CD4-positive, alpha-beta T cell (primary cell): ENCODE measurements at regions not wholly inside any gene's neighbourhood (a gene's known extent, or its start where the extent isn't known, plus 50 kb on each side); places are given as distances from the start of the nearest gene placed in this dataset.

Source experiments
- ATAC-seq: fragments of 200-7000 bp; cut with Tn5 transposase; one replicate; pipeline ENCODE4 v1.10.0; 2022; ENCODE audit warnings: mild to moderate bottlenecking; ENCODE audit not compliant: poor library complexity
- CTCF ChIA-PET: fragments of 350-600 bp; sonication (Branson Sonifier 250); formaldehyde crosslinking; loops from one replicate; lab custom pipeline; 2021; ENCODE audit warnings: antibody characterized with exemption, inconsistent platforms; lab: Charles Lee
- POLR2A ChIA-PET: fragments of 350-600 bp; sonication (Branson Sonifier 250); formaldehyde crosslinking; loops from one replicate; lab custom pipeline; 2021; ENCODE audit warnings: antibody characterized with exemption, inconsistent platforms; lab: Charles Lee
- DNase-seq, 14 experiments: peaks; one replicate each; pipeline ENCODE4 v3.0.0-alpha.2; 2013 to 2020; ENCODE audit warnings: mixed read lengths in 2 of 14
- H3K27ac ChIP-seq, 2 donors: one replicate each; pipeline versions ENCODE4 v1.5.1 to v1.7.0; 2013; ENCODE audit warnings: low read length in 2 of 2, low read depth in 1 of 2, mild to moderate bottlenecking in 1 of 2
- H3K27me3 ChIP-seq, 2 experiments: 1 replicate in 1 of 2; 2 replicates in 1 of 2; pipeline versions ENCODE4 v1.6.1 to v1.7.0; 2013; ENCODE audit warnings: low read length in 2 of 2, control low read depth in 1 of 2, mild to moderate bottlenecking in 1 of 2, moderate library complexity in 1 of 2; ENCODE audit not compliant: insufficient read depth in 2 of 2, control insufficient read depth in 1 of 2
- H3K36me3 ChIP-seq: one replicate; pipeline ENCODE4 v1.6.1; 2013; ENCODE audit warnings: low read length, control low read depth; ENCODE audit not compliant: insufficient read depth
- H3K4me1 ChIP-seq: one replicate; pipeline ENCODE4 v1.6.1; 2013; ENCODE audit warnings: low read length, control low read depth; ENCODE audit not compliant: insufficient read depth
- H3K4me3 ChIP-seq: one replicate; pipeline ENCODE4 v1.5.1; 2013; ENCODE audit warnings: mild to moderate bottlenecking, low read length, moderate library complexity
- H3K9me3 ChIP-seq, 2 experiments: 1 replicate in 1 of 2; 2 replicates in 1 of 2; pipeline versions ENCODE4 v1.6.1 to v1.7.0; 2013; ENCODE audit warnings: low read length in 2 of 2, mild to moderate bottlenecking in 2 of 2, control low read depth in 1 of 2, moderate library complexity in 1 of 2; ENCODE audit not compliant: control insufficient read depth in 1 of 2, insufficient read depth in 1 of 2
- H3K27ac Mint-ChIP-seq: one replicate; pipeline ENCODE4 v1.8.0; 2020; ENCODE audit warnings: mixed read lengths
- H3K27me3 Mint-ChIP-seq: one replicate; pipeline ENCODE4 v1.8.0; 2021; ENCODE audit warnings: mixed read lengths
- H3K36me3 Mint-ChIP-seq: one replicate; pipeline ENCODE4 v1.8.0; 2021; ENCODE audit warnings: low read depth, mixed read lengths
- H3K4me1 Mint-ChIP-seq: one replicate; pipeline ENCODE4 v1.8.0; 2021; ENCODE audit warnings: low read depth, mixed read lengths
- H3K4me3 Mint-ChIP-seq: one replicate; pipeline ENCODE4 v1.8.0; 2020; ENCODE audit warnings: mild to moderate bottlenecking, mixed read lengths
- H3K9me3 Mint-ChIP-seq: one replicate; pipeline ENCODE4 v1.8.0; 2020; ENCODE audit warnings: mixed read lengths
- intact Hi-C, 2 experiments: fragments of 100-400 bp; cut with DNase I in 1 of 2; cut with micrococcal nuclease in 1 of 2; formaldehyde crosslinking; loops; one replicate each; pipeline versions ENCODE4 v1.15.1 to v1.9.0; 2023 to 2025; cut with DNase I, micrococcal nuclease
- TF ChIP-seq, protein P1 (sequence below): fragments of 200-600 bp; IDR thresholded peaks from one replicate; pipeline ENCODE4 v1.8.0; 2022; ENCODE audit warnings: antibody characterized with exemption, mild to moderate bottlenecking

DNA sequence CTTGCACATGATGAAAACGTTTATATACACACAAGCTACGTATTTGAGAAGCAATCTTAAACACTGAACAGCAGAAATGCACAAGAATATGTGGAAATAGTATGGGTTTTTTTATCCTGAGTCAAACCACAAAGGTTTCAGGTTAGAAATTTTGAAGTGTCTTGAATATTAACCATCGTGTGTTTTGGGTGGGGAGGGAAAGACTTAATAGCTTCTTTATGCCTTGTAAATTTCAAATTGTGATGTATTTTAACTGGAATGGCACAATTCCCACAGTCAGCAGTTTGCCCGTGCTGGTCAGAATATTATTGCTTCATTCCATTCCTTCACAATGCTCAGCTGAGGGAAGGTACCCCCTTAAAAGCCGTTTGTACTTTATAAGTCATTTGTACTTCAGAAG is 67.4 kb upstream of the WDR1 start:
- no peak for ATAC-seq

GRCh38 chr4:10183462-10183861 is 66.9 kb upstream of the WDR1 start:
- Histone ChIP-seq H3K36me3 (no peaks in the 10 kb centered on the region), H3K27ac (no peak overlapping the region), H3K27me3 (no peaks in the 10 kb centered on the region), H3K4me3 (no peak overlapping the region), H3K4me1 (peaks cover 15% of the 10 kb centered on the region), H3K9me3 (no peaks in the 10 kb centered on the region)
- intact Hi-C loops = no loop called here
- DNase-seq = peak in 1 of 14 experiments; percentile 32
- no peaks in the 10 kb centered on the region for H3K36me3 Mint-ChIP-seq
- TF ChIP-seq, protein P1, sequence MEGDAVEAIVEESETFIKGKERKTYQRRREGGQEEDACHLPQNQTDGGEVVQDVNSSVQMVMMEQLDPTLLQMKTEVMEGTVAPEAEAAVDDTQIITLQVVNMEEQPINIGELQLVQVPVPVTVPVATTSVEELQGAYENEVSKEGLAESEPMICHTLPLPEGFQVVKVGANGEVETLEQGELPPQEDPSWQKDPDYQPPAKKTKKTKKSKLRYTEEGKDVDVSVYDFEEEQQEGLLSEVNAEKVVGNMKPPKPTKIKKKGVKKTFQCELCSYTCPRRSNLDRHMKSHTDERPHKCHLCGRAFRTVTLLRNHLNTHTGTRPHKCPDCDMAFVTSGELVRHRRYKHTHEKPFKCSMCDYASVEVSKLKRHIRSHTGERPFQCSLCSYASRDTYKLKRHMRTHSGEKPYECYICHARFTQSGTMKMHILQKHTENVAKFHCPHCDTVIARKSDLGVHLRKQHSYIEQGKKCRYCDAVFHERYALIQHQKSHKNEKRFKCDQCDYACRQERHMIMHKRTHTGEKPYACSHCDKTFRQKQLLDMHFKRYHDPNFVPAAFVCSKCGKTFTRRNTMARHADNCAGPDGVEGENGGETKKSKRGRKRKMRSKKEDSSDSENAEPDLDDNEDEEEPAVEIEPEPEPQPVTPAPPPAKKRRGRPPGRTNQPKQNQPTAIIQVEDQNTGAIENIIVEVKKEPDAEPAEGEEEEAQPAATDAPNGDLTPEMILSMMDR = no peak
- ATAC-seq = no peak
- ChIA-PET POLR2A (no interaction called here), CTCF (no interaction called here)
- peaks cover 26% of the 10 kb centered on the region for H3K4me1 Mint-ChIP-seq
- H3K27me3 Mint-ChIP-seq = no peaks in the 10 kb centered on the region
- H3K4me3 Mint-ChIP-seq = no peak overlapping the region
- no peaks in the 10 kb centered on the region for H3K9me3 Mint-ChIP-seq
- H3K27ac Mint-ChIP-seq = no peak overlapping the region

More for the DNA sequence above, 67.4 kb upstream of the WDR1 start:
- intact Hi-C loops = no loop called here
- H3K27me3 Mint-ChIP-seq = no peaks in the 10 kb centered on the region
- Histone ChIP-seq H3K9me3 (no peaks in the 10 kb centered on the region), H3K4me3 (no peak overlapping the region), H3K4me1 (peaks cover 15% of the 10 kb centered on the region), H3K36me3 (no peaks in the 10 kb centered on the region), H3K27ac (no peak overlapping the region), H3K27me3 (no peaks in the 10 kb centered on the region)
- POLR2A ChIA-PET = no interaction called here
- H3K36me3 Mint-ChIP-seq = no peaks in the 10 kb centered on the region
- peaks cover 26% of the 10 kb centered on the region for H3K4me1 Mint-ChIP-seq
- no peak overlapping the region for H3K27ac Mint-ChIP-seq
- H3K4me3 Mint-ChIP-seq = no peak overlapping the region
- DNase-seq = no peak
- CTCF ChIA-PET = no interaction called here
- H3K9me3 Mint-ChIP-seq = no peaks in the 10 kb centered on the region
- TF ChIP-seq, protein P1 = no peak

DNA sequence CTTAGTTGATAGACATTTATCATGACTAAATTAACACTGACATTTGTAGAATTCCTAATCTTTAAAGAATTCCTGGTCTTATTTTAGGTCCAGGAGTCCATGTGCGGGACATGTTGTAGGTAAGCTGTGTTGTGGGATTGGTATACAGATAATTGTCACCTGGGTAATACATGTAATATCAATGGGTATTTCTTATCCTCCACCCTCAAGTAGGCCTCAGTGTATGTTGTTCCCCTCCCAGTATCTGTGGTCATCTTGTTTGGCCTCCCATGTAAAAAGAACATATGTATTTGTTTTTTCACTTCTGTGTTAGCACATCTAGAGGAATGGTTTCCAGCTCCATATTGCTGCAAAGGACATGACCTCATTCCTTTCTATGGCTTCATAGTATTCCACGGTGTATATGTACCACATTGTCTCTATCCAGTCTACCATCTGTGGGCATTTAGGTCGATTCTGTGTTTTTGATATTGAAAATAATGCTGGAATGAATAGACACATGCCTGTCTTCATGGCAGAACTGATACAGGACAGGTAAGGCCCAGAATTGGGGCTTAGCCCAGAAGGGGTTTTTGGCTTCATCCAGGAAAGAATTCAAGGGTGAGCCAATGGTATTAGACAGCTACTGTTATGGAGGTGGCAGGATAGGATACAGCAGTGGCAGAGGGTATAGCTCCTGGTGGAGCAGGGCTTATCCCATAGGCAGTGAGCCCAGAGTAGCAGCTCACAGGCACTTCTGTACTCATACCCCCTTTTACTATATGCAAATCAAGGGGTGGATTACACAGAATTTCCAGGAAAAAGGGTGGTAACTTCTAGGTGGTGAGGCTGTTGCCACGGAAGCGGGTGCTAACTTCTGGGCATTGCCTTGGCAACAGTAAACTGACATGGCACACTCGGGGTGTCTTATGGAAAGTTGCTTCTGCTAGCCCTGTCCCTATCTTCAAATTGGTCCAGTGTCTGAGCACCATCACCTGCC is 66.1 kb upstream of the WDR1 start:
- Histone ChIP-seq H3K9me3 (no peaks in the 10 kb centered on the region), H3K27ac (no peak overlapping the region), H3K4me3 (no peak overlapping the region), H3K4me1 (peaks cover 15% of the 10 kb centered on the region), H3K36me3 (no peaks in the 10 kb centered on the region), H3K27me3 (no peaks in the 10 kb centered on the region)
- Mint-ChIP-seq H3K4me3 (no peak overlapping the region), H3K36me3 (no peaks in the 10 kb centered on the region), H3K9me3 (no peaks in the 10 kb centered on the region), H3K27me3 (no peaks in the 10 kb centered on the region), H3K27ac (no peak overlapping the region), H3K4me1 (peaks cover 26% of the 10 kb centered on the region)
- ChIA-PET CTCF (no interaction called here), POLR2A (no interaction called here)
- ATAC-seq = no peak
- TF ChIP-seq, protein P1 = no peak
- DNase-seq = no peak
- intact Hi-C loops = no loop called here
